Right ventricle myocardium inferior (tissue), 1 donor: ENCODE measurements at regions not wholly inside any gene's neighbourhood (a gene's known extent, or its start where the extent isn't known, plus 50 kb on each side); places are given as distances from the start of the nearest gene placed in this dataset.

Source experiments
- ATAC-seq: fragments of 200-7000 bp; cut with Tn5 transposase; one replicate; pipeline ENCODE4 v1.9.1; 2020; ENCODE audit warnings: mild to moderate bottlenecking, moderate library complexity
- DNase-seq: peaks from one replicate; pipeline ENCODE4 v3.0.0; 2021; ENCODE audit errors: missing footprints
- intact Hi-C: fragments of 100-400 bp; cut with DNase I; formaldehyde crosslinking; loops from one replicate; pipeline ENCODE4 v1.11.0; 2022
- donor health status: DM: no; HTN: yes; CAD: no; lungs with severe emphysema.

DNA sequence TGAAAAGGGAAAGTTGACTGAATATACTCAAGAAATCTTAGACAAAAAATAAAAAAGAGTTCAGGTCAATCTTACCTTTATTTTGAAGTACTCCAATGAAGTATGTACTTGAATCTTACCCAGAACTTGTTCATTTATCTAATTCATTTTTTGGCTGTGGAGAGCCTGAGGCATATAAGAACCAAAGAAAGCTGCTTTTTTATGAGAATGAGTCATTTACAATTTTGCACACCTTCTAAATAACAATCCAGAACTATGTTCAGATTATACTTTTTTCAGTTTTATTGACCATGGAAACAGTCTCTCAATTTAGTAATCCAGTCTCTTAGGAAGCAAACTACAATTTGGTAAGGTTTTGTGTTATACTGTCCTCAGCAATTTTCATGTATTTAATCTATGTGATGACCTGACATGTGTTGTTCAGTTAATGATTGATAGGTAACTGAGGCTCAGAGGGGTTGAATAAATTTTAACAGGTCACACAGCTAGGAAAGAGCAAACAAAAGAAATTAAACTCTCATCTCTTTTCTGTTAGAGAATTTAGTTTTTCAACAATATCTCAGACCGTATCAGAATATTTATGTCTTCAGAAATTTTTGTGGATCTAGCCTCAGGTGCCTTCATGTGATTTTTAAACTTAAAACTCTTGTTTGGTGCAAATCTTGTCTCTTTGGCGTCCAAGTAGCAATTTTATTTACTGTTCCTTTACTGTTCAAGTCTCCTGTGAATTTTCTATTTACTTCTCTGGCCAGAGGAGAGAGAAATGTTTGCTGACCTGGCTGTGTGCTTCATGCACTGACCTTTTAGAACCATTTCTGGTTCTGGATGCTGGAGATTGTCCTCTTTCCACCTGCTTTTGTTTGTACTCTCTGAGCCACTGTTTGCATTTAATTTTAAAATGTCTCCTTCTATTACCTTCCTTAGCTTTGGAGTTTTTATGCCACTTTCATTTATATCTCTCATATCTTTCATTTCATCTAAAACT, 1453.4 kb downstream of the STIM2 start:
- no peak for ATAC-seq

DNA sequence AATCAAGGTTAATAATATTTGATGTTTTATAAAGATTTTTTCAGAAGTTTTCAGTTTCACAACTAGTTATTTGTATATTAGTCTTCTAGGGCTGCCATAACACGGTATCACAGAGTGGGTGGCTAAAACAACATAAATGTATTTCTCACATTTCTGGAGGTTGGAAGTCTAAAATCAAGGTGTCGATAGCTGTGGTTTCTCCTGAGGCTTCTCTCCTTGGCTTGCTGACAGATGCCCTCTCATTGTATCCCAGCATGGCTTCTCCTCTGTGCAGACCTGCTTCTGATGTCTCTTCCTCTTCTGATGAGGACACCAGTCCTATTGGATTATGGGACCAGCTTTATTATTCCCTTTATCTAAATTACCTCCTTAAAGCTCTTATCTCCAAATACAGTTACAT, 1456.6 kb downstream of the STIM2 start:
- DNase-seq (no peak), ATAC-seq (no peak)
- intact Hi-C loops: no loop called here

More for the DNA sequence above, 1453.4 kb downstream of the STIM2 start:
- no peak for DNase-seq
- intact Hi-C loops: no loop called here

DNA sequence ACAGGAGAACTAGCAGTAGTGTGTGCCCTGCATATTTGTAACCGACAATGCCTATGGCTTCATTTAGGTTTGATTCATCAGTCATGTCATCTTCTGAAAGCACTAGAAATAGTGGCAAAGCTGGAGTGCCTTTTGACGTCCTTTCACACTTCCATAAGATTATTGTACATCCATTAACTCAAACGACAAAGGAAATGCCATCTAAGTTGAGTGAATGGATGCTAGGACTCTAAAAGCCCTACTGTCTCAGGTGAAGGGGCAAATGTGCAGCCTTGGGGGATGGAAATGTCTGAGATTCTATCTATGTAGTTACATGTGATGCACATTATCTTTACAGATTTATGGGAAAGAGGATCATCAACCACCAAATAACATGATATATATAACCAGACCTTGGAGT, 1473.6 kb downstream of the STIM2 start:
- ATAC-seq (no peak), DNase-seq (no peak)
- intact Hi-C loops: no loop called here

DNA sequence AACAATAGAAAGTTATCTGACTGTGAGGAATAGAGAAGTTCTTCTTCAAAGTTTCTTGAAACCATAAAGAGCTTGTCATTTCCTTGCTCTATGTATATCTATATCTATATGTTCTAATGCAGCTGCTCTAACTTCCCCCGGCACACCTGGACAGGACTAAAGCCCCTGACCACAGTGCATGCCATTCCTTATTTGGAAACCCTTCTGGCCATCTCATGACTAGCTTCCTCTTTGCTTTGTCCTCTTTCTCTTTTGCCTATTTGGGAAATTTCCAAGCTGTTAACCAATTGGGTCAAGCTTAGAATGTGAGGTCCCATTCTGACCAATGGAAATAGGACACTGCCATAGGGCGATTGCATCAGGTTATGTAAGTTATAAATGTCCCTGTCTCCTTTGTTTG, 1481.1 kb downstream of the STIM2 start:
- intact Hi-C loops: no loop called here
- DNase-seq: no peak
- no peak for ATAC-seq

DNA sequence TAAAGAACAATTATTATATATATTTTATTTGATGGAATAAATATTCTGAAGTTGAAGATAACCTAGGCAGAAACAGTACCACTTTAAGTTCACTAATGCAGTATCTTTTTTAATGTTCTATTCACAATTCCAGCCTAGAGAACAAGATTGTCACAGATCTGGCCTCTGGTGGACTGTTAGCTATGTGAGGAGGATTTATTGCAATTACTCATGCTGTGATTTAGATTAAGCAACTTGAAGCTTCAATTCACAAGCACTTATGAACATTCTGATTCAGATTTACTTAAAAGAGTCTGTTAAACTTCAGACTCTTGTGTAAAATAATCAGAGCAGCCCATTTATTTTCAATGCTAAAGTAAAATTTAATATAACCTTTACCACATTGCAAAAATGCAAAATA, 1489.8 kb downstream of the STIM2 start:
- DNase-seq (no peak), ATAC-seq (no peak)
- intact Hi-C loops: no loop called here

DNA sequence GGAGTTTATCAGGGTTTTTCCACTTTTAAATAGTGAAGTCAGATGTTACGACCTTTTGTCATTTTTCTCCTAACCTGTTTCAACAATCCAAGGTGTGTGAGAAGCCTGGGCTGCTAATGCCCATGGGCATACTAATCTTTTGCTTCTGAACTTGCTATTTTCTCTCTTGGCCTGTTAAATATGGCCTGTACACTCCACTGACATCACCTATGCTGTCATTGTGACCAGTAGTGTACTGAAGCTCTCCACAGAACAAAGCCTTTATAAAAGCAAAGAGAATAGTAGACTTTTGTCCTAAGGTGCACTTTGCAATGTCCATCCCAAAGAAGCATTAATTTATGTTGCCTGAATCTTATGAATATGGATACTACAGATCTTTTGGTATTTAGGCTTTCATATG, 1490.5 kb downstream of the STIM2 start:
- ATAC-seq (no peak), DNase-seq (no peak)
- intact Hi-C loops: no loop called here

DNA sequence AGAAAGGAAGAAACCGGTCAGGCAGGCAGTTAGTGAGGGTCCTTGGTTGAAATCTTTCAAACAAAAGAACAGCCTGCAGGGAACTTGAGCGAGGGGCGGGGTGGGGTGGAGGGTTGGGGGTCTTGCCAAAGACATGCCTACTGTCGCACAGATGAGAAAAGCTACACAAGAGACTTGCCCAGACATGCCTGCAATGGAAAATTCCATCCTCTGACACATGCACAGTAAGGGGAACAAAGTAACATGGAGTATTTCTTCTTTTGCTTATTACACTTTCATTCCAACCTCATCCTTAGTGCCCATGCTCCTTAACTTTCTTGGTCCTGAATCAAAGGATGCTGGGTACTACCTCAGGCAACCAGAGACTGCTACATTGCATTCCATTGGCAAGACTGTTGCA, 1491.2 kb downstream of the STIM2 start:
- intact Hi-C loops: no loop called here
- DNase-seq (no peak), ATAC-seq (no peak)

DNA sequence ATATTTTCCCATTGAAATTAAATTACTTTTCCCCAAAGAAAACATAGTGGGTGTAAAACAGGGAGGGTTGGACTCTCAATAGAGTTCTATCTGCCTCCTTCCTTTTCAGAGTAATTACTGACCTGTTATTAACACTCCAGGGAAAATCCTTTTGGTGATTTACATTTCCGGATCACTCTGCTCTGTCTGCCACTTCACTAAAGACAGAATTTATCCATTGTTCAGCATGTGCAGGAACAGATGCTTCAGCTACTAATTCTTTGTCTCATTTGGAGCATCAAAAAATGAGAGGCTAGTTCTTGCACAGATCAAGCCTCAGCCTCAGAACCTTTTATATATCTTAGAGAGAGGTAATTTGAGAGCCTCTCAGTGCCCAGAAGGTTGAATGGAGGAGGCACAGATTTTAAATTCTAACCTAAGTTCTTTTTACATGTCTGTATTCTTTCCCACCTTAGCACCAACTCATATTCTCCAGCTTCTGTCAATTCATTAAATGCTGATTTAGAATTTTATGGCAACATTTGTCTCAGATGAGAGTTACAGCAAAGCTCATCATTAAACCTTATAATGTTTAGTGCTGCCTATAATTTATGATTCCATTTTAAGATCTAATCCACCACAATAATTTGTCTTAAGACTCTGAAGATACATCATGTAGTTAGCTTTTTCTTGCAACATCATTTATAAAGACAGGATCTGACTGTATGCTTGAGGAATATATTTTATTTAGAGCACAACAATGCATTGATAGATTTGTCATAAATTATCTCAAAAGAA, 1494.4 kb downstream of the STIM2 start:
- no peak for DNase-seq

DNA sequence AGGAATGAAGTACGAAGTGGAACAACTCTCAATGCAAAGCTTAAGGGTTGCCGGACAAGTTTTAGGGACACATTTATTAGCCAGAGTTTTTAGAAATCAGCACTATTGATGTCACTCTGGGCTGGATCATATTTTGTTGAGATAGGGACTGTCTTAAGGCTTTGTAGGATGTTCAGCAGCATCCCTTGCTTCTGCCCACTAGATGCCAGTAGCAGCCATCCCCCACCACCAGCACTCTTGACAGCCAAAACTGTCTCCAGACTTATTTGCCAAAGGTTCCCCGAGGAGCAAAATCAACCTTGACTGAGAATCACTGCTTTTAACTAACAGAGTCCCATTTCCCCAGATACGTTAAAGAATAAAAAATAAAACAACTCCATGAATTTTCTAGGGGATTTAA, 1497.3 kb downstream of the STIM2 start:
- no peak for DNase-seq
- no peak for ATAC-seq
- intact Hi-C loops: no loop called here

More for the DNA sequence above, 1494.4 kb downstream of the STIM2 start:
- intact Hi-C loops: no loop called here
- ATAC-seq: no peak

DNA sequence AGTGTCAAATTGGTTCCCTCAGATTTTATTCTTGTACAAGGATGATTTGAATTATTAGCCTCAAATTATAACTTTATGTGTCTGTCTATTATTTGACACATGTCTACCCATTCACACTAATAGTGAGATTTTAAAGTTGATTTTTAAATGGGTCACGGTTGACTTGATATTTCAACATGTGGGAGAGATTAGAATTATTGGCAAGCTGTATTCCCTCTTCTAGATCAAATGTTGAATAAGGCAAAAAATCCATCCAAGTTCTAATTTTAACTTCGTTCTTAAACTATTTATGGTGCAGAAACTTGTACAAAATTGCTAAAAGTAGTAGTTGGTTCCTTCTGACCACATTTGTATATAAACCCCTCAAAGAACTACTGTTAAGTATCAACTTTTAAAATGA, 1498.0 kb downstream of the STIM2 start:
- no peak for DNase-seq
- intact Hi-C loops: no loop called here
- no peak for ATAC-seq

DNA sequence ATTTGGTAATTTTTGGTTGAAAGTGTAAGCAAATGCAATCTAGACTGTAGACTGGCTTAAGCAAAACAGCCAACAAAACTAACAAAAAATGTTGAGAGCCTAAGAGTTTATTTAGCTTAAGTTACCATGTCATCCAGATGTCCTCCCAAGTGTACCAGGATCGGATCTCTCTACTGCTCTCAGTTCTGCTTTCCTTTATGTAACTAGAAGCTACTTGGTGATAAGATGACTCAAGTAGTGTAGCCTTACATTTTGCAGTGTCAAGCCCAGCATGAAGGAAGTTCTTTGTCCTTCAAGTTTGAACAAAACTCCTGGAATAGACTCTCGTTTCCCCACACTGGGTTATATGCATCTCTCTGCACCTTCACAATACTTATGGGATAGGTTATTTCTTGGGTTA, 1500.0 kb downstream of the STIM2 start:
- intact Hi-C loops: no loop called here
- DNase-seq (no peak), ATAC-seq (no peak)

DNA sequence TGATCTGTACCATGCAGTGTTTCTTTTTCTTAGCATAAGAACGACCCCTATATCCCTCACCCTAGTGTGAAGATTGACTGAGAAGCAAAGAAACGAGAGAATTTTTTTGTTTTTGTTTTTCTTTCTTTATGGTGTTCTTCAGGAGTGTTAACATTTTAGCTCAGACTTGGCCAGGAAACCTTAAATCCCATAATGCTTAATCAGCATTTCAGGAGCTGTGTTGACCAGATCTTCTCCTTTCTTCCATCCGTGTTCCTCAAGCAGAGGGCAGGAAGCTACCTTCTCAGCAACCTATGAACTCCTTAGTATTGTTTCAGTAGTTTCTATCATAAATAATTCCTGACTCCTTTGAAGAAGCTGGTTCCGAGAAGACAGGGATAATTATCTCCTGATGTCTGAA, 1501.5 kb downstream of the STIM2 start:
- ATAC-seq (no peak), DNase-seq (no peak)
- intact Hi-C loops: no loop called here

DNA sequence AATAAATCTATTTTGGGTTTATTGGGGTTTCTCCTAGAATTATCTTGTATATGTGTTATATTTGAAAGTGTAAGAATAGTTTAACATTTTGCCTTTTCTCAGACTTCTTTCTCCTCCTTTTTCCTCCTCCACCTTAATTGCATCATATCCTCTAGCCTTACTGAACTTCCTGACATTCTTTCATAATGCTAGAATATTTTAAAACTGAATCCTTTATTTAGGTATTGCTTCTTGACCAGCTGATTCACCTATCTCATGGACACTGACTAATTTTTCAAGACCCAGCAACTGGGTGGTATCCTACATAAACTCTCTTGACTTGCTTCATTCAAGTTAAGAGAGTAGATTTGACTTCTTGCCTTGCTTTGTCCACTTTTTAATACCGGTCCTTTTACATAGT, 1508.9 kb downstream of the STIM2 start:
- no peak for DNase-seq
- no peak for ATAC-seq
- intact Hi-C loops: no loop called here

DNA sequence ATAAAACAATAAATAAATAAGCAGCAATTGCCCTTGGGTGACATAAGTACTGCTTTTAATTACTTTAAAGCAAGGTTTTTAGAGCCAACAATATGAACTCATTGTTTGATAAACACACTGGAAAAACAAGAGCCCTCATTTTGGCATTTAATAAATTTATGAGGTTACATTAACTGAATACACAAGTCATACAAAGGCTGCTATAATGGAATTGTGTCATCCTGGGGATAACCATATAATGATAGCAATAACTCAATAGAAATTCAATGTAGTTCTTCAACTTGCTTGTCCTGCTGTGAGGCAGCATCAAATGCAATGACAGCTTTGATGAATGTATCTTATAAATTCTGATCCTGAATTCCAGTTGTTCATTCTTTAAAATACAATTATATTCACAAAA, 1512.5 kb downstream of the STIM2 start:
- ATAC-seq: no peak
- intact Hi-C loops: no loop called here

DNA sequence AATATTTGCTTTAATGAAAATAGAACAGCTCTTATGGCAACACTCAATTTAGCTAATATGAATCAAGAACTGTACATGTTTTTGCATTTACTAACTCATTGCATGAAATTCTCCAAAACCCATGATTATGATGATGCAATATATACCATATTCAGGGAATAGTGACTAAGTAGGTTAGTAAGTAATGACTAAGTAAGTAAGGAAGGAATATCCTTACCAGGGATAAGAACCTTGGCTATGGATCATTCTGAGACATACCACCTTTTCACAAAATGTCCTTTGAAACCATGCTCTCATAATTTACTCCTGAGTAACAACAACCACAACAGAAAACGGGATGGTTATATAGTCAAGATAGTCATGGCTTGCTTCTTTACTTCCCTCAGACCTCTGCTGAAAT, 1513.0 kb downstream of the STIM2 start:
- no peak for DNase-seq
- intact Hi-C loops: no loop called here
- no peak for ATAC-seq

More for the DNA sequence above, 1512.5 kb downstream of the STIM2 start:
- DNase-seq: no peak

DNA sequence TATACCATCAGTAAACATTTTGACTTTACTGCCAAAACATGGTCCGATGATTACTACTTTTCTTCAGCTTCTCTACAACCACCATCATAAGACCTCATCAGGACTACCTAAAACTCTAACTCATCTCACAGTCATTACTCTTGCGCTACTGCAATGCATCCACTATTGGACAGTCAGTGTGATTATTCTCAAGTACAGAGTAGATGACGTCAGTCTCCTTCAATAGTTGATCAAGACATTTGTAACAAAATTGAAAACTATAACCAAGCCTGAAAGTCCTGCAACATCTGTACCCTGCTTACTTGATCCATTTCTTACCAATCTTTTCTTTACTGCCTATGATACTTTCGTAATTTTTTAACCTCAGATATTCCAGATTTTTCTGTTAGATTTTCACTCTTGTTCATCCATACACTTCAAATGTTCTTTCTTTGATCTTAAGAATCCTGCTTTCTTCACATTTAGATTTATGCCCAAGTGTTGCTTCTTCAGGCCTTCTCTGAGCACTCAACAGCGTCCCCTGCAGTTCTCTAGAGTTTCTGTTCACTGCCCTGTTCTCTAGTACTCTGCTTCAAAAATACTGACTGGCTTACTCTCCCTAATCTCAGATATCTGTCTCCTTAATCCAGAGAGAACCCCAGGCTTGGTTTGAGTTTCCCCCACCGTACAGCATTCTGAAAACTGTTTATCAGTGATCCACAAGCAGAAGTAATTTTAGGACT, 1517.6 kb downstream of the STIM2 start:
- ATAC-seq (no peak), DNase-seq (no peak)
- intact Hi-C loops: no loop called here

DNA sequence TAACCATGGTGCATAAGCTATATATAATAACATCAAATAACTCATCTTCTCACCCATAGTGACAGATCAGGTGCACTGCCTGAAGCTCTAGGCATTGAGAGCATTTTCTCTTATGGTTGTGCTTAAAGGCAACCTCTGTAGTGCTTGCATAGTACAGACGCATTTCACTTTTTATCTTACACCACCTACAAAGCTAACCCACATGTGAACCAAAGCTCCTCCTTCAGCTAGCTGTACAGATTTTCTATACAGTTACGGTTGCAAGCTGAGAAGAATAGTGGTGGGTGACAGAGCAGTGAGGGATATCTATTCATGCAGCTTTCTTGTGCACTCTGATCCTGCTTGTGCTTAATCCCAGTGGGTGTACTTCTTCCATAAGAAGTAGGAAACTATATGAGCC, 1525.2 kb downstream of the STIM2 start:
- ATAC-seq (no peak), DNase-seq (no peak)
- intact Hi-C loops: no loop called here

DNA sequence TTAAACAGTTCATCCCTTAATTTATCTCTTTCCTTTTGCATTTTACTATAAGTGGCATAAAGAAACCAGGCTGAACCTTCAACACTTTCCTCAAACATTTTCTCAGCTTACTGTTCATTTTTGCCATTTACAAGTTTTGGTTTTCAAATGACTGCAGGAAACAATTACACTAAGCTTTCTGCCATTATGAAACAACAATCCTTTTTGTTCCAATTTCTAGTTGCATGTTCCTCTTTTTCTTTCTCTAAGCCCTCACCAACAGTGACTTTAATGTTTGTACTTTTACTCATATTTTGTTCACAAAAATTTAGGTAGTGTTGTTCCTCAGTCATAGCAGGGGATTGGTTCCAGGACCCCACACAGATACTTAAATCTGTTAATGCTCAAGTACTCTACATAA, 1526.1 kb downstream of the STIM2 start:
- DNase-seq (no peak), ATAC-seq (no peak)
- intact Hi-C loops: no loop called here

DNA sequence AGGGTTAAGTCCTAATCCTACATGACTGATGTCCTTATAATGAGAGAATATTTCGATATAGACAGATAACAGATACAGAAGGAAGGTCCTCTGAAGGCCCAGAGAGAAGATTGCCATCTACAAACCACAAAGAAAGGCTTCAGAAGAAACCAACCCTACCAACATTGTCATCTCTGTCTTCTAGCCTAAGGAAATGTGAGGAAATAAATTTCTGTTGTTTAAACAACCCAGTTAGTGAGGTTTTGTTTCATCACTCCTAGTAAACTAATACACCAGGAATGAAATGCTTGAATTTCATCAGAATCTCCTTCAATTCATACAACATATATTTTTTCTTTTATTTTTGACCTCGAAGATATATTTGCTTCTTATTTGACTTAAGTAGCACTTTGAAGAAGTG, 1527.8 kb downstream of the STIM2 start:
- intact Hi-C loops: no loop called here
- DNase-seq (no peak), ATAC-seq (no peak)
